NCI-H2171 (cell line): ENCODE measurements at regions not wholly inside any gene's neighbourhood (a gene's known extent, or its start where the extent isn't known, plus 50 kb on each side); places are given as distances from the start of the nearest gene placed in this dataset.

ENCODE experiments used
- DNase-seq: peaks from one replicate; lab custom pipeline; 2025; lab: John Stamatoyannopoulos, UW

GRCh38 chr3:66748175-66748876 is 247.5 kb upstream of the LRIG1 start:
- no peak for DNase-seq

- no peak for DNase-seq
These were observed 246.3 kb upstream of the KBTBD8 start for GRCh38 chr3:66751842-66752241.

GRCh38 chr3:66753670-66754069 is 244.4 kb upstream of the KBTBD8 start:
- no peak for DNase-seq

GRCh38 chr3:66754613-66755012 is 243.5 kb upstream of the KBTBD8 start:
- no peak for DNase-seq

GRCh38 chr3:66755924-66756323 is 242.2 kb upstream of the KBTBD8 start:
- no peak for DNase-seq

- DNase-seq, result no peak
These were observed 241.6 kb upstream of the KBTBD8 start for GRCh38 chr3:66756468-66757036.

- DNase-seq, result no peak
These were observed 236.9 kb upstream of the KBTBD8 start for GRCh38 chr3:66761093-66761780.

- DNase-seq, result no peak
These were observed 235.0 kb upstream of the KBTBD8 start for GRCh38 chr3:66762916-66763693.

GRCh38 chr3:66778107-66778506 is 220.0 kb upstream of the KBTBD8 start:
- no peak for DNase-seq

GRCh38 chr3:66778777-66779176 is 219.3 kb upstream of the KBTBD8 start:
- DNase-seq, result no peak

GRCh38 chr3:66785191-66785909 is 212.8 kb upstream of the KBTBD8 start:
- no peak for DNase-seq

GRCh38 chr3:66789580-66790237 is 208.4 kb upstream of the KBTBD8 start:
- DNase-seq, result peak; percentile 44

- no peak for DNase-seq
These were observed 206.0 kb upstream of the KBTBD8 start for GRCh38 chr3:66792086-66792485.

GRCh38 chr3:66795365-66795764 is 202.7 kb upstream of the KBTBD8 start:
- DNase-seq, result no peak

- no peak for DNase-seq
These were observed 201.8 kb upstream of the KBTBD8 start for GRCh38 chr3:66796343-66796742.

GRCh38 chr3:66797889-66798560 is 200.1 kb upstream of the KBTBD8 start:
- no peak for DNase-seq

- DNase-seq, result no peak
These were observed 197.1 kb upstream of the KBTBD8 start for GRCh38 chr3:66800941-66801545.

- no peak for DNase-seq
These were observed 194.9 kb upstream of the KBTBD8 start for GRCh38 chr3:66803206-66803605.

- DNase-seq, result no peak
These were observed 194.1 kb upstream of the KBTBD8 start for GRCh38 chr3:66803721-66804695.
